ENCODE measurements at regions not wholly inside any gene's neighbourhood (a gene's known extent, or its start where the extent isn't known, plus 50 kb on each side); places are given as distances from the start of the nearest gene placed in this dataset.

- no peak for DNase-seq
Measured at GRCh38 chr12:127268706-127269425, 998.1 kb upstream of the TMEM132C start.

- DNase-seq, result no peak
Measured at GRCh38 chr12:127270193-127270592, 996.8 kb upstream of the TMEM132C start.

GRCh38 chr12:127271776-127272175, 995.2 kb upstream of the TMEM132C start:
- no peak for DNase-seq

- DNase-seq, result no peak
Measured at GRCh38 chr12:127272864-127273263, 994.1 kb upstream of the TMEM132C start.

GRCh38 chr12:127273626-127274025, 993.3 kb upstream of the TMEM132C start:
- no peak for DNase-seq

GRCh38 chr12:127275416-127275815, 991.6 kb upstream of the TMEM132C start:
- DNase-seq, result no peak

GRCh38 chr12:127277882-127278281, 989.1 kb upstream of the TMEM132C start:
- DNase-seq, result no peak

- no peak for DNase-seq
Measured at GRCh38 chr12:127278351-127278750, 988.6 kb upstream of the TMEM132C start.

- no peak for DNase-seq
Measured at GRCh38 chr12:127280393-127281275, 986.3 kb upstream of the TMEM132C start.

GRCh38 chr12:127282786-127283565, 984.0 kb upstream of the TMEM132C start:
- DNase-seq, result no peak

- DNase-seq, result no peak
Measured at GRCh38 chr12:127284021-127284420, 982.9 kb upstream of the TMEM132C start.

- DNase-seq, result no peak
Measured at GRCh38 chr12:127284870-127285431, 982.0 kb upstream of the TMEM132C start.

GRCh38 chr12:127286281-127286680, 980.7 kb upstream of the TMEM132C start:
- no peak for DNase-seq

- DNase-seq, result no peak
Measured at GRCh38 chr12:127287256-127287655, 979.7 kb upstream of the TMEM132C start.

- no peak for DNase-seq
Measured at GRCh38 chr12:127290251-127290650, 976.7 kb upstream of the TMEM132C start.

GRCh38 chr12:127292736-127293135, 974.2 kb upstream of the TMEM132C start:
- no peak for DNase-seq

GRCh38 chr12:127293507-127294310, 973.3 kb upstream of the TMEM132C start:
- no peak for DNase-seq

- no peak for DNase-seq
Measured at GRCh38 chr12:127294651-127295210, 972.2 kb upstream of the TMEM132C start.

- DNase-seq, result no peak
Measured at GRCh38 chr12:127295630-127296029, 971.3 kb upstream of the TMEM132C start.

GRCh38 chr12:127296591-127296990, 970.4 kb upstream of the TMEM132C start:
- no peak for DNase-seq

GRCh38 chr12:127297327-127297726, 969.6 kb upstream of the TMEM132C start:
- no peak for DNase-seq

GRCh38 chr12:127300075-127300474, 966.9 kb upstream of the TMEM132C start:
- DNase-seq, result no peak

Measured in NCI-H1417 treated with DMSO at 0.1 percent for 48 hours (cell line).